ENCODE measurements at regions not wholly inside any gene's neighbourhood (a gene's known extent, or its start where the extent isn't known, plus 50 kb on each side); places are given as distances from the start of the nearest gene placed in this dataset.
"Not testable (repeated sequence)": the region's sequence is repeated elsewhere in the genome, so short reads cannot be mapped to it uniquely, and the experiment has no call there.

GRCh38 chr9:13443346-13444244 lies 164.1 kb upstream of the MPDZ start:
- TF ChIP-seq CTCF (IDR thresholded peaks at IDR 0.05; ENCODE audit: insufficient read depth, low read depth, low read length, missing control alignments) = no peak
- no peak for DNase-seq (ENCODE audit: low read depth)
- H3K4me3 ChIP-seq (ENCODE audit: low read depth, low read length) = no peak overlapping the region

GRCh38 chr9:13439685-13440476 lies 160.4 kb upstream of the MPDZ start:
- no peak for TF ChIP-seq CTCF (IDR thresholded peaks at IDR 0.05; ENCODE audit: insufficient read depth, low read depth, low read length, missing control alignments)
- no peak overlapping the region for H3K4me3 ChIP-seq (ENCODE audit: low read depth, low read length)
- no peak for DNase-seq (ENCODE audit: low read depth)

GRCh38 chr9:13437866-13438265 lies 158.4 kb upstream of the MPDZ start:
- no peak for DNase-seq (ENCODE audit: low read depth)
- no peak for TF ChIP-seq CTCF (IDR thresholded peaks at IDR 0.05; ENCODE audit: insufficient read depth, low read depth, low read length, missing control alignments)
- H3K4me3 ChIP-seq (ENCODE audit: low read depth, low read length) = no peak overlapping the region

- no peak overlapping the region for H3K4me3 ChIP-seq (ENCODE audit: low read depth, low read length)
- no peak for DNase-seq (ENCODE audit: low read depth)
- no peak for TF ChIP-seq CTCF (IDR thresholded peaks at IDR 0.05; ENCODE audit: insufficient read depth, low read depth, low read length, missing control alignments)
Measured at GRCh38 chr9:13436591-13436990, 157.1 kb upstream of the MPDZ start.

GRCh38 chr9:13433453-13433852 lies 154.0 kb upstream of the MPDZ start:
- not testable (repeated sequence) for DNase-seq (ENCODE audit: low read depth); H3K4me3 ChIP-seq (ENCODE audit: low read depth, low read length)

GRCh38 chr9:13432904-13433303 lies 153.4 kb upstream of the MPDZ start:
- TF ChIP-seq CTCF (IDR thresholded peaks at IDR 0.05; ENCODE audit: insufficient read depth, low read depth, low read length, missing control alignments) = no peak
- H3K4me3 ChIP-seq (ENCODE audit: low read depth, low read length) = no peak overlapping the region
- no peak for DNase-seq (ENCODE audit: low read depth)

GRCh38 chr9:13431692-13432091 lies 152.2 kb upstream of the MPDZ start:
- no peak overlapping the region for H3K4me3 ChIP-seq (ENCODE audit: low read depth, low read length)
- TF ChIP-seq CTCF (IDR thresholded peaks at IDR 0.05; ENCODE audit: insufficient read depth, low read depth, low read length, missing control alignments) = no peak
- DNase-seq (ENCODE audit: low read depth) = no peak
